Spinal cord (tissue), 9 donors: ENCODE measurements at regions not wholly inside any gene's neighbourhood (a gene's known extent, or its start where the extent isn't known, plus 50 kb on each side); places are given as distances from the start of the nearest gene placed in this dataset.
A peak's percentile ranks its signal among the peaks of the same experiment; 100 is the strongest.

Source experiments
- DNase-seq, 6 donors: peaks; one replicate each; pipeline versions ENCODE4 v3.0.0 to v3.0.0-alpha.2; 2013 to 2015; ENCODE audit warnings: low spot score in 6 of 6, low read depth in 4 of 6
- H3K27ac ChIP-seq: one replicate; pipeline ENCODE4 v1.5.1; 2013; ENCODE audit warnings: low read depth, low read length, control low read depth
- H3K27me3 ChIP-seq: one replicate; pipeline ENCODE4 v1.6.1; 2013; ENCODE audit warnings: low read length; ENCODE audit not compliant: control insufficient read depth, insufficient read depth
- H3K36me3 ChIP-seq: one replicate; pipeline ENCODE4 v1.6.1; 2013; ENCODE audit warnings: low read length; ENCODE audit not compliant: control insufficient read depth, insufficient read depth
- H3K4me1 ChIP-seq: one replicate; pipeline ENCODE4 v1.6.1; 2013; ENCODE audit warnings: low read length; ENCODE audit not compliant: control insufficient read depth, insufficient read depth
- H3K4me3 ChIP-seq: one replicate; pipeline ENCODE4 v1.5.1; 2013; ENCODE audit warnings: low read depth, low read length, control low read depth
- H3K9me3 ChIP-seq: one replicate; pipeline ENCODE4 v1.6.1; 2013; ENCODE audit warnings: low read length; ENCODE audit not compliant: control insufficient read depth, insufficient read depth
- WGBS: methylation state at CpG from one replicate; pipeline ENCODE4 v1.1.5; 2013; ENCODE audit warnings: missing lambda C conversion rate; ENCODE audit not compliant: insufficient coverage; 5-methylcytosine and 5-hydroxymethylcytosine counted together
- donor health status: healthy.

- Histone ChIP-seq H3K36me3 (no peaks in the 10 kb centered on the region), H3K27me3 (no peaks in the 10 kb centered on the region), H3K9me3 (no peaks in the 10 kb centered on the region), H3K27ac (no peak overlapping the region), H3K4me1 (peaks cover 17% of the 10 kb centered on the region), H3K4me3 (no peak overlapping the region)
- peak in 1 of 6 donors; percentile 13 for DNase-seq
- WGBS: no CpG with 5 or more reads among the region's 3 CpGs
These were observed 363.4 kb downstream of the NUAK1 start for GRCh38 chr12:105775343-105775742.

DNA sequence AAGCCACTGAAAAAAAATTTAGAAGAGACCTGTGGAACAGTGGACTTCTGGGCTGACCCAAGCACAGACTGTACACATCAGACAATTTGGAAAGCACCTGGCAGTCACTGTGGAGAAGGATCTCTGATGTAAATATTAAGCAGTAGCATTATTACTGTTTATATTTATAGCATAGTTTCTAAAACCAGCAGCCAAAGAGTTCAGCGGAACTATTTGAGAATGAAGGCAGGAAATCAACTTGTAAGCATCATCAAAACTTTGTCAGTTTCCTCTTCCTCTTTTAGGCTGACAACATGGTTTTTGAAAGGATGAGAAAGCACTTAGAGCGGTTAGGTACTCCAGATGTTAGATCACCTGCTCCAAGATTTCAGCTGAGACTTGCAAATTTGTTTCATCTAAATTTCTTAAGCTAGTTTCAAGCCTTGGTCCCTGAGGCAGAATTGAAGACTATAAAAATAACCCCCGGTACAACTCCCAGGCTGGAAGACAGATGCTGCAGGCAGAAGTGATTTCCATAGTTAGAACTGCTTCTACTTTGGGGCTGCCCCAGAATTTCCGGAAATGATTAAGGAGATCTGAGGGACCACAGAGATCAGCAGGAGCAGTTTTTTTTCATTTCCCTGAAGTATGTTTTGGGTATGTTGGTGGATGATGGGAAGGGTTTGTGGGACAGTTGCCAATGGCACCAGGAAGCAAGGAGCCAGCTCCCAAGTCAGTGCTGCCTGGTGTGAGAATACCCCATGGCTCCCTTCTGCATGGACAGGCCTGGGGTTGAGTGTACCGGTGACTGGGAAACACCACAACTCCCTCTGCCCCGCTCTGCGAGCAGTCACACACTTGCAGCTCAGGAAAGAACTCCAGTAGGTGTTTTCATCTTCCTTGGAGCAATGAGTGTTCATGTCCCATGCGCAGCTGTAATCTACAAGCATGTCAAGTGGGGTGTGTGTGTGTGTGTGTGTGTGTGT lies 354.5 kb downstream of the NUAK1 start:
- H3K4me3 ChIP-seq: no peak overlapping the region
- no peaks in the 10 kb centered on the region for H3K36me3 ChIP-seq
- H3K4me1 ChIP-seq: no peaks in the 10 kb centered on the region
- no peak overlapping the region for H3K27ac ChIP-seq
- no peaks in the 10 kb centered on the region for H3K9me3 ChIP-seq
- WGBS: 83% methylated on average over 7 of the region's 8 CpGs
- no peaks in the 10 kb centered on the region for H3K27me3 ChIP-seq
- peak in 1 of 6 donors; percentile 47 for DNase-seq

DNA sequence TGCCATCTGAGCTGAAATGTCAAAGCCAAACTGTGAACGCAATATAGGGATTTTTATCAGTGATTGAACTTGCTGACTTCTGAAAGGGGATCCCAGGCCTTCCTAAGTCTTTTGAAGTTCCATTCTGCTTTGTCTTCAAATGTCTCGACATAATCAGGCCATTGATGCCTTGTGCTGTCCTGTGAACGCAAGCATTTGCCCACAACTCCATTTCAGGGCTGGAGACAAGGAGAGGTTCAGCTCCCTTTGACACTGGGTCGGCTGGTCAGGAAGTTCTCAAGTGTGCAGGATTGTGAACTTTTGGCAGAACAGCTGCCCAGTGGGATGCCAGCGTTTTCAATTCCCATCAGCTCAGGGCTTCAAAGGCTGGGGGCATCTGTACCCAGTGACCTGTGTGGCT lies 345.3 kb downstream of the NUAK1 start:
- no peaks in the 10 kb centered on the region for H3K36me3 ChIP-seq
- H3K27me3 ChIP-seq: no peaks in the 10 kb centered on the region
- no peaks in the 10 kb centered on the region for H3K9me3 ChIP-seq
- DNase-seq: no peak
- no peaks in the 10 kb centered on the region for H3K4me1 ChIP-seq
- 41% methylated on average over 4 of the region's 5 CpGs for WGBS
- no peak overlapping the region for H3K27ac ChIP-seq
- no peak overlapping the region for H3K4me3 ChIP-seq

- H3K36me3 ChIP-seq: no peaks in the 10 kb centered on the region
- DNase-seq: no peak
- no peak overlapping the region for H3K4me3 ChIP-seq
- H3K27ac ChIP-seq: no peak overlapping the region
- H3K4me1 ChIP-seq: no peaks in the 10 kb centered on the region
- WGBS: no CpG with 5 or more reads among the region's 2 CpGs
- no peaks in the 10 kb centered on the region for H3K9me3 ChIP-seq
- H3K27me3 ChIP-seq: no peaks in the 10 kb centered on the region
These were observed 340.4 kb downstream of the NUAK1 start for GRCh38 chr12:105798256-105798845.

DNA sequence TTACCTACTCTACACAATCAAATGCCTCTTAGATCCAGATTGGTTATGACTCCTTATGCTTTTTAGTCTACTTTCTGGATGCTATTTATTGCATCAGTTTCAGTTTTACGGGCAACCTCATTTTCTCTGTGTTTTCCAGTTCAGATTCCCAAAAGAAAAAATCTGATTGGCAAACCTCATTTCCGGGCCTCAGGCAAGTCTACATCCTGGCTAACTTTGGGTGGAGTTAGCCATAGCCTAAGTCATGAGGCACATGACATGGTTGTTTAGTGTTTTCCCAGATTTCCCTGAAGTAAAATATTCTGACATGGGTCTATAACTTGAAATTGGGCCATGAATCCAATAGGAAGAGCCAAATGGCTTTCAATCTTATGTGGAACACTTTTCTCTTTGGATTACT lies 339.7 kb downstream of the NUAK1 start:
- 90% methylated on average over 2 of the region's 2 CpGs for WGBS
- Histone ChIP-seq H3K27me3 (no peaks in the 10 kb centered on the region), H3K36me3 (no peaks in the 10 kb centered on the region), H3K4me1 (no peaks in the 10 kb centered on the region), H3K27ac (no peak overlapping the region), H3K4me3 (no peak overlapping the region), H3K9me3 (no peaks in the 10 kb centered on the region)
- DNase-seq: no peak

- H3K36me3 ChIP-seq: no peaks in the 10 kb centered on the region
- H3K9me3 ChIP-seq: no peaks in the 10 kb centered on the region
- no peaks in the 10 kb centered on the region for H3K4me1 ChIP-seq
- H3K27ac ChIP-seq: no peak overlapping the region
- no peaks in the 10 kb centered on the region for H3K27me3 ChIP-seq
- no peak overlapping the region for H3K4me3 ChIP-seq
- DNase-seq: no peak
- 83% methylated on average over 1 of the region's 2 CpGs for WGBS
These were observed 337.4 kb downstream of the NUAK1 start for GRCh38 chr12:105801351-105801750.

DNA sequence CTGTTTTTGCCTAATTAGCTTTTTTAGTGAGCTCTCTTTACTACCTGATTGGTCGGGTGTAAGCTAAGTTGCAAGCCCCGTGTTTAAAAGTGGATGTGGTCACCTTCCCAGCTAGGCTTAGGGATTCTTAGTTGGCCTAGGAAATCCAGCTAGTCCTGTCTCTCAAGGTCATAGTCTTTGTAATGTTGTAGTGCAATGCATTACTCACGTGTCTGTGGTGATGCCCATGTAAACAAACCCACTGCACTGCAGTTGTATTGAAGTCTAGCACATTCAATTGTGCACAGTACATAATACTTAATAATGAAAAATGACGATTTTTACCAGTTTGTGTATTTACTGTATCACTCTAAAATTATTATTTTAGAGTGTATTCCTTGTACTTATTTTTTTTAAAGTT lies 335.5 kb downstream of the NUAK1 start:
- Histone ChIP-seq H3K27me3 (no peaks in the 10 kb centered on the region), H3K27ac (no peak overlapping the region), H3K4me1 (no peaks in the 10 kb centered on the region), H3K9me3 (no peaks in the 10 kb centered on the region), H3K36me3 (no peaks in the 10 kb centered on the region), H3K4me3 (no peak overlapping the region)
- no CpG with 5 or more reads among the region's 4 CpGs for WGBS
- no peak for DNase-seq

DNA sequence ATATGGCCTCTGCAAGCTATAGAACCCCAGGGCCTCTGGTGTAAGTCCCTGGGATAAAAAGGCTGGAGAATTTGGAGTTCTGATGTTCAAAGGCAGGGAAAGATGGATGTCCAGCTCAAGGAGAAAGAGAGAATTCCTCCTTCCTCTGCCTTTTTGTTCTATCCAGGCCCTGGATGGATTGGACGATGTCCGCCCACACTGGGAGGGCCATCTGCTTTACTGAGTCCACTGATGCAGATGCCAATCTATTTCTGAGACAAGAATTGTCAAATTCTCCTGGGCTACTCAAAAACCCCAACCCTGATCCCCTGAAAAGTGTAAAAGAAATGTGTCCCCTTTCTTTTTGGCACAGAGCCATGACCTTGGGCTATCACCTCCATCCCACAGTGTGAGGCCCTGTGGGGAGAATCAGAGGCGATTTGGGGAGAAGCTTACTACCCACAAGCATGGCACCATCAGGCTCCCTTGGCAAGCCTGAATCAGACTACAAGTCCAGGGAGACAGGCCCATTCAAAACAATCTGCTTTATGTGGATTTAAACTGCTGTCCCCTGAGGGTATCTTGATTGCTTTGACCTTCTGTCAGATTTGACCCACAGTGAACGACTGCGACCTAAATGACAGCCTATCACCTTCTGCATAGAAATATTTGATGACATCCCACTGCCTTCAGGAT lies 334.0 kb downstream of the NUAK1 start:
- no peak for DNase-seq
- Histone ChIP-seq H3K4me3 (no peak overlapping the region), H3K27ac (no peak overlapping the region), H3K27me3 (no peaks in the 10 kb centered on the region), H3K36me3 (no peaks in the 10 kb centered on the region), H3K4me1 (no peaks in the 10 kb centered on the region), H3K9me3 (no peaks in the 10 kb centered on the region)
- 80% methylated on average over 2 of the region's 5 CpGs for WGBS

DNA sequence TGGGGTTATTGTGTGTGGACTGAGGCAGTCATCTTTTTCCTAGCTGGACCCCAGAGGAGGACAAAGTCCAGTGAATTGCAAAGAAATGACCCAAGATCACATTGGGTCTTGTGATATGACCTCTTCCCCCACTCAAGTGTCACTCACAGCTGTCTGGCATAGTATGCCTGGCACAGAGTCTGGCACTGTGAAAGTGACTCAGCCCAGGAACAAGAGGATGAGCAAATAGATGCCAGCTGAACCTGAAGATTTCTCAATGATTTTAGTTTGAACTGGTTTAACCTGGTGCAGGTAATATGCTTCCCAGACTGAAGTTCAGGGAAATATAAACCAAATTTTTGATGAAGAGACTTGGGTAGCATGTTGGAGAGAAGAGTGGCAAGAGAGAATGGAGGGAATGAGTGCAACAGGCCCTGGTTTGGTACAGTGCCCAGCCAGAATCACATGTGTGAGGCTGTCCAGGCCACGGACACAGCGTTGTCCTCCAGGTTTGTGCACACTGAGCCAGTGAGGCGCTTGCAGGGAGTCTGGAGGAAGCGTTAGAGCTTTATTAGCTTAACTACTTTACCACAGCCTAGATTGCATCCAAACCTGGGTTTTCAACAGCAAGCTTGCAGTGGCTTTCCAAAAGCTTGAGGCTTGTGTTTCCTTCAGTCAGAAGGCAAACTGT lies 332.9 kb downstream of the NUAK1 start:
- DNase-seq: no peak
- H3K36me3 ChIP-seq: no peaks in the 10 kb centered on the region
- H3K27me3 ChIP-seq: no peaks in the 10 kb centered on the region
- 80% methylated on average over 1 of the region's 4 CpGs for WGBS
- H3K4me1 ChIP-seq: no peaks in the 10 kb centered on the region
- H3K9me3 ChIP-seq: no peaks in the 10 kb centered on the region
- H3K27ac ChIP-seq: no peak overlapping the region
- no peak overlapping the region for H3K4me3 ChIP-seq
